Endodermal cell (in vitro differentiated cells): ENCODE measurements at regions not wholly inside any gene's neighbourhood (a gene's known extent, or its start where the extent isn't known, plus 50 kb on each side); places are given as distances from the start of the nearest gene placed in this dataset.

Source experiments
- DNase-seq: peaks from one replicate; pipeline ENCODE4 v3.0.0-alpha.2; 2017
- H3K27ac ChIP-seq: 2 replicates; pipeline ENCODE4 v1.5.1; 2013; ENCODE audit warnings: mild to moderate bottlenecking, low read depth, low read length, moderate library complexity
- H3K27me3 ChIP-seq: 2 replicates; pipeline ENCODE4 v1.6.1; 2013; ENCODE audit warnings: mild to moderate bottlenecking, low read length, moderate library complexity; ENCODE audit not compliant: insufficient read depth, control insufficient read depth, poor library complexity, severe bottlenecking
- H3K36me3 ChIP-seq: 2 replicates; pipeline ENCODE4 v1.7.0; 2013; ENCODE audit warnings: mild to moderate bottlenecking, low read length, moderate library complexity; ENCODE audit not compliant: control insufficient read depth, insufficient read depth
- H3K4me1 ChIP-seq: one replicate; pipeline ENCODE4 v1.7.0; 2013; ENCODE audit warnings: low read length; ENCODE audit not compliant: control insufficient read depth, insufficient read depth
- H3K4me3 ChIP-seq: 2 replicates; pipeline ENCODE4 v1.5.1; 2013; ENCODE audit warnings: mild to moderate bottlenecking, low read length, moderate library complexity
- H3K9ac ChIP-seq: 2 replicates; pipeline ENCODE4 v1.6.1; 2013; ENCODE audit warnings: mild to moderate bottlenecking, low read length, moderate library complexity; ENCODE audit not compliant: poor library complexity, severe bottlenecking; ENCODE audit errors: extremely low read depth
- H3K9me3 ChIP-seq: 2 replicates; pipeline ENCODE4 v1.6.1; 2013; ENCODE audit warnings: mild to moderate bottlenecking, low read length, moderate library complexity; ENCODE audit not compliant: control insufficient read depth
- H3K27ac Mint-ChIP-seq: 2 replicates; pipeline ENCODE4 v1.8.0; 2020; ENCODE audit warnings: mixed read lengths
- H3K27me3 Mint-ChIP-seq: 2 replicates; pipeline ENCODE4 v1.8.0; 2021; ENCODE audit warnings: mild to moderate bottlenecking, mixed read lengths; ENCODE audit not compliant: insufficient read depth
- H3K36me3 Mint-ChIP-seq: 2 replicates; pipeline ENCODE4 v1.8.0; 2020; ENCODE audit warnings: low read depth, mixed read lengths
- H3K4me1 Mint-ChIP-seq: 2 replicates; pipeline ENCODE4 v1.8.0; 2020; ENCODE audit warnings: mixed read lengths
- H3K4me3 Mint-ChIP-seq: 2 replicates; pipeline ENCODE4 v1.8.0; 2020; ENCODE audit warnings: mild to moderate bottlenecking, moderate library complexity, mixed read lengths
- H3K9me3 Mint-ChIP-seq: 2 replicates; pipeline ENCODE4 v1.8.0; 2020; ENCODE audit warnings: mild to moderate bottlenecking, mixed read lengths
- CTCF ChIP-seq: fragments of 200-600 bp; sonication (generic); conservative IDR thresholded peaks from 2 replicates; pipeline ENCODE4 v1.5.0; 2021; ENCODE audit warnings: antibody characterized with exemption, mild to moderate bottlenecking
- WGBS, 2 experiments: methylation state at CpG; one replicate each; pipeline versions ENCODE4 v1.1.5 to v1.1.7; 2013; ENCODE audit warnings: missing lambda C conversion rate in 2 of 2, mixed read lengths in 1 of 2; ENCODE audit not compliant: insufficient coverage in 1 of 2, insufficient read length in 1 of 2; 5-methylcytosine and 5-hydroxymethylcytosine counted together

GRCh38 chr4:181202240-181202639, 1041.0 kb upstream of the TENM3 start:
- no peak overlapping the region for H3K4me3 ChIP-seq
- H3K27ac ChIP-seq: peak overlapping the region; percentile 74
- 85 to 91% methylated on average over 3 to 5 of the region's 5 CpGs for WGBS, 2 experiments
- H3K9me3 ChIP-seq: no peaks in the 10 kb centered on the region
- Mint-ChIP-seq H3K27me3 (no peaks in the 10 kb centered on the region), H3K4me3 (no peak overlapping the region), H3K27ac (no peak overlapping the region), H3K36me3 (no peaks in the 10 kb centered on the region), H3K9me3 (no peaks in the 10 kb centered on the region), H3K4me1 (peaks cover 9% of the 10 kb centered on the region)
- DNase-seq: no peak
- H3K4me1 ChIP-seq: peaks cover 2% of the 10 kb centered on the region
- H3K36me3 ChIP-seq: no peaks in the 10 kb centered on the region
- no peak for TF ChIP-seq CTCF
- no peaks in the 10 kb centered on the region for H3K27me3 ChIP-seq
- H3K9ac ChIP-seq: no peak overlapping the region

GRCh38 chr4:181204109-181204508, 1039.1 kb upstream of the TENM3 start:
- Histone ChIP-seq H3K9ac (no peak overlapping the region), H3K4me1 (peaks cover 2% of the 10 kb centered on the region), H3K36me3 (no peaks in the 10 kb centered on the region), H3K4me3 (no peak overlapping the region), H3K27ac (no peak overlapping the region), H3K9me3 (no peaks in the 10 kb centered on the region), H3K27me3 (no peaks in the 10 kb centered on the region)
- H3K36me3 Mint-ChIP-seq: no peaks in the 10 kb centered on the region
- H3K4me3 Mint-ChIP-seq: no peak overlapping the region
- no peaks in the 10 kb centered on the region for H3K27me3 Mint-ChIP-seq
- no peak for TF ChIP-seq CTCF
- no peak overlapping the region for H3K27ac Mint-ChIP-seq
- H3K4me1 Mint-ChIP-seq: peaks cover 9% of the 10 kb centered on the region
- H3K9me3 Mint-ChIP-seq: no peaks in the 10 kb centered on the region
- 95 to 96% methylated on average over 4 of the region's 4 CpGs for WGBS, 2 experiments
- DNase-seq: no peak

- Histone ChIP-seq H3K27ac (no peak overlapping the region), H3K36me3 (no peaks in the 10 kb centered on the region), H3K4me1 (no peaks in the 10 kb centered on the region), H3K9me3 (no peaks in the 10 kb centered on the region), H3K4me3 (no peak overlapping the region), H3K9ac (no peak overlapping the region), H3K27me3 (no peaks in the 10 kb centered on the region)
- H3K9me3 Mint-ChIP-seq: no peaks in the 10 kb centered on the region
- H3K36me3 Mint-ChIP-seq: no peaks in the 10 kb centered on the region
- TF ChIP-seq CTCF: no peak
- H3K4me1 Mint-ChIP-seq: peaks cover 6% of the 10 kb centered on the region
- H3K27ac Mint-ChIP-seq: no peak overlapping the region
- DNase-seq: no peak
- no peaks in the 10 kb centered on the region for H3K27me3 Mint-ChIP-seq
- WGBS, 2 experiments: 83 to 100% methylated on average over 2 of the region's 2 CpGs
- H3K4me3 Mint-ChIP-seq: no peak overlapping the region
Measured at GRCh38 chr4:181213551-181213950, 1029.7 kb upstream of the TENM3 start.
